WERI-Rb-1 (cell line): ENCODE measurements at regions not wholly inside any gene's neighbourhood (a gene's known extent, or its start where the extent isn't known, plus 50 kb on each side); places are given as distances from the start of the nearest gene placed in this dataset.

ENCODE experiments used
- DNase-seq: peaks from one replicate; pipeline ENCODE4 v3.0.0-alpha.2; 2020
- H3K27ac ChIP-seq: fragments of 250-450 bp; sonication (Bioruptor Pico); 2 replicates; pipeline ENCODE4 v1.5.1; 2020; ENCODE audit warnings: mild to moderate bottlenecking, moderate library complexity
- H3K27me3 ChIP-seq: fragments of 250-450 bp; sonication (Bioruptor Pico); 2 replicates; pipeline ENCODE4 v1.5.1; 2021; ENCODE audit warnings: mild to moderate bottlenecking, low read depth, moderate library complexity; ENCODE audit not compliant: insufficient read depth, severe bottlenecking
- H3K36me3 ChIP-seq: fragments of 250-450 bp; sonication (Bioruptor Pico); 2 replicates; pipeline ENCODE4 v1.5.1; 2020; ENCODE audit warnings: mild to moderate bottlenecking, moderate library complexity
- H3K4me3 ChIP-seq: 2 replicates; pipeline ENCODE4 v1.5.1; 2011; ENCODE audit warnings: low read depth, mild to moderate bottlenecking, control low read depth, low read length
- H3K9me3 ChIP-seq: fragments of 250-450 bp; sonication (Bioruptor Pico); 2 replicates; pipeline ENCODE4 v1.5.1; 2021; ENCODE audit warnings: mild to moderate bottlenecking, moderate library complexity; ENCODE audit not compliant: severe bottlenecking
- TF ChIP-seq, protein P1 (sequence below): IDR thresholded peaks from 2 replicates; pipeline ENCODE4 v1.5.1; 2011; ENCODE audit warnings: low read depth, mild to moderate bottlenecking, control low read depth, inconsistent platforms, low read length

DNA sequence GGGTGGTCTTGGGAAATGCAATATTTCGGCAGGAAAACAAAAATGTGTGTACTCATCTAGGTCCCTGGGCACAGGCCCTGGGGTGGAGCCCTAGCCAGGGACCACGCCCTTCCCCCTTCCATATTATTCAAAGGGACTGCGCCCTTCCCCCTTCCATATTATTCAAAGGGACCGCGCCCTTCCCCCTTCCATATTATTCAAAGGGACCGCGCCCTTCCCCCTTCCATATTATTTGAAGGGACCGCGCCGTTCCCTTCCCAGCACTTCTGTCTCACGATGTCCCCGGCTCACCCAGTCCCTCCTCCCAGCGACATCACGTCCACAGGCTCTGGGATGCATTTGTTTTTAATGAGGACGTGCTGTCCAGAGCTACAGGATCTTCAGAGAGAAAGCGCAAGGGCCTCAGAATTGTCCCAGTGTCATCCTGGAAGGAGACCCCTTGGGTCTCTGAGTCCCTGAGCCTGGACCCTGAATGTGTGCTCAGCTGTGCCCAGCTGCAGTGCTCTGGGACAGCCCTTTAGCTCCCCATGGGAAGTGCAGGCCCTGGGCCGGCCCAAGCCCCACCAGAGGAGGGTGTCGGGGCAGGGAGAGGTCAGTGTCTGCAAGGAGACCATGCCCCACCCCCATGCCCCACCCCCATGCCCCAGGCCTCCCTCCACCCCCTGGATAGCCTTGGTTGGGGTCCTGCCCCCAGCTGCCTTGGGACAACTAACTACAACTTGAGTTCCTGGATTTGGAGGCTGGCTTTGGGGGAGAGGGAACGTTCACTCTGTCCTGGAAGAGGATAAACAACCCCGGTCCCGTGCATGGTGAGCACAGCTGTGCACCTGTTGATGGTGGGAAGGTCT is 810.0 kb downstream of the BRD1 start:
- TF ChIP-seq, protein P1, sequence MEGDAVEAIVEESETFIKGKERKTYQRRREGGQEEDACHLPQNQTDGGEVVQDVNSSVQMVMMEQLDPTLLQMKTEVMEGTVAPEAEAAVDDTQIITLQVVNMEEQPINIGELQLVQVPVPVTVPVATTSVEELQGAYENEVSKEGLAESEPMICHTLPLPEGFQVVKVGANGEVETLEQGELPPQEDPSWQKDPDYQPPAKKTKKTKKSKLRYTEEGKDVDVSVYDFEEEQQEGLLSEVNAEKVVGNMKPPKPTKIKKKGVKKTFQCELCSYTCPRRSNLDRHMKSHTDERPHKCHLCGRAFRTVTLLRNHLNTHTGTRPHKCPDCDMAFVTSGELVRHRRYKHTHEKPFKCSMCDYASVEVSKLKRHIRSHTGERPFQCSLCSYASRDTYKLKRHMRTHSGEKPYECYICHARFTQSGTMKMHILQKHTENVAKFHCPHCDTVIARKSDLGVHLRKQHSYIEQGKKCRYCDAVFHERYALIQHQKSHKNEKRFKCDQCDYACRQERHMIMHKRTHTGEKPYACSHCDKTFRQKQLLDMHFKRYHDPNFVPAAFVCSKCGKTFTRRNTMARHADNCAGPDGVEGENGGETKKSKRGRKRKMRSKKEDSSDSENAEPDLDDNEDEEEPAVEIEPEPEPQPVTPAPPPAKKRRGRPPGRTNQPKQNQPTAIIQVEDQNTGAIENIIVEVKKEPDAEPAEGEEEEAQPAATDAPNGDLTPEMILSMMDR = no peak
- Histone ChIP-seq H3K4me3 (no peak overlapping the region), H3K9me3 (no peaks in the 10 kb centered on the region), H3K27ac (no peak overlapping the region), H3K36me3 (no peaks in the 10 kb centered on the region), H3K27me3 (no peaks in the 10 kb centered on the region)
- DNase-seq = peak; percentile 1

DNA sequence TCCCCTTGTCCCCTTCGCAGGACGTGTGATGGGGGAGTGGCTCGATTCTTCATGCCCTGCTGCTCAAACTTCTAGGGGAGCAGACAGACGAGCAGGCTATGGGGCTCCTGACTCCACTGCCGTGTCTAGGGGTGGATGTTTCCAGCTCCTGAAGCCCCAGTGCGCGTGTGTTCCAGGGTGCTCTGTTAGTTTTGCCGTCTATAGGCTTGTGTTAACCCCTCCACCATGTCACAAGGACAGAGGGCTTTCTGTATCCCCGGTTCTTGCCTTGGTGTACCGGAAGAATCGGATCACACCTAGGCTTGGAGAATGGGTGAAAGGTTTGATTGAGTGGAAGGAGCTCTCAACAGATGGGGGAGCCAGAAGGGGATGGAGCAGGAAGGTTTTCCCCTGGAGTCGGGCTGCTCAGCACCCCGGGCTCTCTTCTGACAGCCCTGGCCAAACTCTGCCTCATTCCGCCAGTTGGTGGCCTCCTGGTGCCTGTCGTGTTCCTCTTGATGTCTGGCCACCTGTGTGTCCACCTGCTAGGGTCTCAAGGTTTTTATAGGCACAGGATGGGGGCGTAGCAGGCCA is 810.7 kb downstream of the BRD1 start:
- no peaks in the 10 kb centered on the region for H3K9me3 ChIP-seq
- H3K4me3 ChIP-seq = no peak overlapping the region
- TF ChIP-seq, protein P1 = no peak
- no peaks in the 10 kb centered on the region for H3K36me3 ChIP-seq
- no peak overlapping the region for H3K27ac ChIP-seq
- H3K27me3 ChIP-seq = no peaks in the 10 kb centered on the region
- peak; percentile 2 for DNase-seq

DNA sequence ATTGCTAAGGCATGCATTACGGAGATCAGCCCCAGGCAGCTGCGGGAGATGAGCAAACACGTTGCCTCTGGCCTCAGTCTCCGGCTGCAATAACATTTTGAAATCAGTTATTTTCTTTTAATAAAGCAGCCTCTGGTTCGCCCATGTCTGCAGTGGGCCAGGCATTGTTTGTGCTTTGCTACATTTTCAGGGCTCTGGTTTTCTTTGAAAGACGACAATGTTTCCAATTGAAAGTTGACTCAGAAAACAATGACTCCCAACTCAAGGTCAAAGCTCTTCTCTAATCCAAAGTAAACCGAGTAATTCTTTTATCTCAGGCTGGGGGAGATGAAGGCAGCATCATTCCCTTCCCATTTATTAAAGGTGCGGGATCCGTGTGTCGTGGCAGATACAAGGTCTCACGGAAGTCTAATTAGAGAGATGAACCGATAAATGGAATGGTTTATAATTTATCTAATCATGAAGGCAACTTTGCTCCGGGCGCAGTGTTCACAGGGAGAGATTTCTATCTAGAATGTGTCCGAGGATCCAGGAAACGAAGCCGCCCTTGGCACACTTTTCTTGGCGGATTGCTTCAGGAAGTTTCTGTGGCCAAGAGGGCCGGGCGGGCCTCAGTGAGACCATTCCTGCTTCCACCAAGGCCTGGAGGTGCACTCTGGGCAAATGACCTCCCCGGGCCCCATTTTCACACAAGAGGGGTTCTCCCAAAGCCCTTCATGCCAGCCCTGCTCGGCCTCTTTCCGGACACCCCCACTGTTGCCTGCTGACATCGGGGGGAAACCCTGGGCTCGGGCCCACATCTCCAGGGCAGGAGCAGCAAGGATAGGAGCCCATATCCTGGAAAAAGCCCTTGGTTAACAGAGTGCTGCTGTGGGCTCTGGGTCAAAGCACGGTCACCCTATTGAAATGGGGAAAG is 811.4 kb downstream of the BRD1 start:
- no peaks in the 10 kb centered on the region for H3K9me3 ChIP-seq
- H3K4me3 ChIP-seq = no peak overlapping the region
- TF ChIP-seq, protein P1 = no peak
- H3K27me3 ChIP-seq = no peaks in the 10 kb centered on the region
- no peak for DNase-seq
- H3K36me3 ChIP-seq = no peaks in the 10 kb centered on the region
- no peak overlapping the region for H3K27ac ChIP-seq

DNA sequence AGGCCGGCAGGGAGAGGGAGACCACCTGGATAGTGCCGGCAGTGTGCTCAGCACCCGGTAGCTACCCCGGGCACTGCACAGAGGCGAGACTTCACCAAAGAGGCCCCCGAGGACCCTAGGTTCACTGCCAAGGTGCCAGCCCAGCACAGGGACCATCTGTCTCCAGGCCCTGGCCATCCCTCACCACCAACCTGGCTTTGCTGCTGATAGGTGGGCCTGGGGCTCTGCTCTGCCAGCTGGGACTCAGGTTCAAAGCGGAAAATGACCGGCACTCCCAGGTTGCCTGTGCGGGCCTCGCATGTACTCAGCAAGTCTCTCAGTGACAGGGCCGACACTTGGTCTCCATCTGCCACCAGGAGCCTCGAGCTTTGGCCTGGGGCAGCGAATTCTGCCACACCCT is 812.2 kb downstream of the BRD1 start:
- peak; percentile 2 for DNase-seq
- TF ChIP-seq, protein P1 = no peak
- Histone ChIP-seq H3K4me3 (no peak overlapping the region), H3K9me3 (no peaks in the 10 kb centered on the region), H3K36me3 (no peaks in the 10 kb centered on the region), H3K27ac (no peak overlapping the region), H3K27me3 (no peaks in the 10 kb centered on the region)

DNA sequence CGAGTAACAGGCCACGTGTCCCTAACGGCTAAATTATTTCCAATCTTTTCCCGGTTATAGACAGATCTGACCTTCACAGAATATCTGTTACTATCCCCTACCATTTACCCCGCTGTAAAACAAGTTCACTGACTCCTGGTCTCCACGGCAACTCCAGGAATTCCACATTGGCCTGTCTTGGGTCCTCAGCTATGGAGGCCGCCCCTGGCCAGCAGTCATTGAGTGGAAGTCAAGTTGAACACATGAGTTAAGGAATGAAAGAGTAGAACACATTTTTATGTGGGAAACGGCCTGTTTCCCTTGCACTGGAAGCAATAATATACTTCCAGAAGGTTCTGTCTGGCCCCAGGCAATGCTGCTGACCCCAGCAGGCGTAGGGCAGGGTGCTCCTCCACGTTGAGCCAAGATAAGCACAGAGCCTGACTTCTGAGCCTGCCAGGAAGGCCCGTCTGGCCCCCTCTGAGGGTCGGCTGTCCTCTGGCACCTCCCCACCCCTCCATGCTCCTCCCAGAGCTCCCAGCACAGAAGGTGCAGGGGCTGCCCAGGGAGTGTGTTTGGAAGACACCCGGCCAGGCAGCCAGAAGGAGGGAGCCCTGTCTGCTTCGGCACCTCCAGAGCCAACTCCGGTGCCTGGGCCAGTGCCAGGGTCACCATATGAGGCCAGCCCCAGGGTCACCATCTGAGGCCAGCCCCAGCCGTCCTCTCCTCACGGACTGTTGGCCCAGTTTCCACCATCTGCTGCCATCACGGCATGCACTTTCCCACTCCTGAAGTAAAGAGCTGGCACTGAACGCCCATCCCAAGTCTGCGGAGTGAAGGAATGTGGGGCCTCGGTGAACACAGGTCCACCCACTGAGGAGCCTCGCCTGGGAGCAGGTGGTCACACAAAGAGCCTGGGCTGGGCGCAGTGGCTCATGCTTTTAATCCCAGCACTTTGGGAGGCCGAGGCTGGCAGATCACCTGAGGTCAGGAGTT is 813.2 kb downstream of the BRD1 start:
- Histone ChIP-seq H3K27me3 (no peaks in the 10 kb centered on the region), H3K36me3 (no peaks in the 10 kb centered on the region), H3K27ac (no peak overlapping the region), H3K9me3 (no peaks in the 10 kb centered on the region), H3K4me3 (no peak overlapping the region)
- peak; percentile 3 for DNase-seq
- TF ChIP-seq, protein P1 = no peak
